T1000 (cell line): ENCODE measurements at regions not wholly inside any gene's neighbourhood (a gene's known extent, or its start where the extent isn't known, plus 50 kb on each side); places are given as distances from the start of the nearest gene placed in this dataset.
"Not testable (repeated sequence)": the region's sequence is repeated elsewhere in the genome, so short reads cannot be mapped to it uniquely, and the experiment has no call there.

Source experiments
- DNase-seq: peaks from one replicate; lab custom pipeline; 2025; ENCODE audit warnings: mixed read lengths; lab: John Stamatoyannopoulos, UW

DNA sequence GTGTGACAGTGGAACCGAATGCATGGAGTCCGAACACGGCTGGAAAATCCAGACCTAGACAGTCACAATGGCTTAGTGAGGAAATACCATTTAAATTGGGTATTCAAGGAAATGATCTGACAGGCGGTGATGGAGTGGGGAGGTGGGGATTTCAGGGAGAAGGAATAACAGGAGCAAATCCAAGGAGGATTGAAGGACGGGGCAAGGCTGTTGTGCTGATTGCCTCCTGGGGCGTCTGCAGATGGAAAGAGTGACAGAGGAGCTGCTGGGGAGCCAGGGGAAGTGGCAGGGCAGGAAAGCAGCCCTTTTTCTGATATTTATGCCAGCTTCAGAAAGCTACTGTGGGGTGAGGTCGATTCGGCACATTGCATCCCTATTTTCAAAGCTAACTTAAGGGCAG lies 99.1 kb upstream of the FMN2 start:
- DNase-seq = not testable (repeated sequence)

DNA sequence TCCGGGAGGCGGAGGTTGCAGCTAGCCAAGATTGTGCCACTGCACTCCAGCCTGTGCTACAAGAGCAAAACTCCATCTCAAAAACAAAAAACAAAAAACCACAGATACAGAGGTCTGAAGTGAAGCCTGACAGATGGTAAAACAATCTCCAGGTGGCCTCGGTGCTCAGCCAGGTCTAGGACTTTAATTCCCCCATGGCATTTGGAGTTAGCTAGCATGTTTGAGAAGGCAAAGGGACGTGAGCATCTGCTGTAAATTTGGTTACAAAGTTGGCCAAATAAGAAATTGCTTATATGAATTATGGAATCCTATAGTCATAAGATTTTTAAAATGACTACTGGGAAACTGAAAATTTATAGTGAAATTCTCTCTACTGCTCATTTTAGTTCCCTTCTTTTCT lies 98.3 kb upstream of the FMN2 start:
- no peak for DNase-seq

DNA sequence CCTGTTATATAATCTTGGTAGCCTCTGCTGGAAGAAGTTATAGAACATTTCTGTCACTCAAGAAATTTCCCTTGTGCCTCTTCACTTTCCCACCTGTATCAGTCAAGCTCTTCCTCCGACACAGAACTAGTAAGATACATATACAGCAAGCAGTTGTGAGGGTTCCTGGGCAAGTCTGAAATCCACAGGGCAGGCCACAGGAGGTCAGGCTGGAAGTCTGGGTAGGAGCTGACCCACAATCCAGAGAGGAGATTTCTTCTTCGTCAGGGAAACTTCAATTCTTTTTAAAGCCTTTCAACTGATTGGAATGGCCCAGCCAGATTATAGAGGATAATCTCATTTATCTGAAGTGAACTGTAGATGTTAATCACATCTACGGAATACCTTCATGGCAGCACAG lies 96.4 kb upstream of the FMN2 start:
- DNase-seq = no peak

DNA sequence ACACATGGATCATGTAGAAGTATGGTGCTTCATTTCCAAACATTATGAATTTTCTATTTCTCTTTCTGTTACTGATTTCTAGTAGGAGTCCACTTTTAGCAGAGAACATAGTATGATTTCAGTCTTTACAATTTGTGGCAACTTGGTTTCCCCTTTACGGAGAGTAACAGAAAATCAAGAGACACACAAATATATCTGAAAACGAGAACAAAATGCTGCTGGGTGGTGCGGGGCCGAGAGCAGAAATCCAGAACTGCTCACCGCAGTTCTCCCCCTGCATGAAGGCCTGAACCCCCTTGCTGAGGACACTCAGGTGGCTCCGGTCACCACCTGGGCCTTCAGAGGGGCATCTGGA lies 94.5 kb upstream of the FMN2 start:
- DNase-seq = no peak

DNA sequence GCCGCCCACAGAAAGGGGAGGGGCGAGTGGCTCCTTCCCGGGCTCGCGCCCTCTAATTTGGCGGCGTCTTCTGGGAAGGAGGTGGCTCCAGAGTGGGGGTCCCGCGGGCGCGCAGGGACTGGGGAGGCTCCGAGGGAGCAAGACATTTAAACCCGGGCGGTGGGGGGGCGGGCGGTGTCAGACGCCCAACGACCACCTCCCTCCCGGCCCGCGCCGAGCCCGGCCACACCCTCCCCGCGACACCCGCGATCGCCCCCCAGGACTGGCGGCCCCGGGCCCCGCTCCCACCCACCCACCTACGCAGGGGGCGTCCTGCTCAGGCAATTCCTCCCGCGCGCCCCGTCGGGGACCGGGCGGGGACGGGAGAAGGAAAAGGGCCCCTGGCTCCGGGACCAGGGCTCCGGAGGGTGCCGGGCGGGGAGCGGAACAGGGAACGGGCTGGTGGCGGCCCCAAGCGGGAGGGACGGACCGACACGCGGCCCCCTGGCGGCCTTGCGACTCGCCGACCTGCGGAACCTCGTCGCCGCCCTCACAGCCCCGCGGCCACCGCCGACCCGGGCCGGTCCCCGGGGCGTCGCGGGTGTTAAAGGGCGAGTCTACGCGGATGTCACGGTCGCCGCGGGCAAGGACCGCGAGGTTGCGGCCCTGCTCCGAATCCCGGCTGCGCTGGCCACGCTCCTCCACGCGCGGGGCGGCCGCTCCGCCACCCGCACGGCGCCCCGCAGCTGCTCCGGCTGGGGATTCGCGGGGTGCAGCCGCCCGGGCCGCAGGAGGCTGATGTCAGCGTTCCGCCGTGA lies 94.0 kb upstream of the FMN2 start:
- DNase-seq = no peak

DNA sequence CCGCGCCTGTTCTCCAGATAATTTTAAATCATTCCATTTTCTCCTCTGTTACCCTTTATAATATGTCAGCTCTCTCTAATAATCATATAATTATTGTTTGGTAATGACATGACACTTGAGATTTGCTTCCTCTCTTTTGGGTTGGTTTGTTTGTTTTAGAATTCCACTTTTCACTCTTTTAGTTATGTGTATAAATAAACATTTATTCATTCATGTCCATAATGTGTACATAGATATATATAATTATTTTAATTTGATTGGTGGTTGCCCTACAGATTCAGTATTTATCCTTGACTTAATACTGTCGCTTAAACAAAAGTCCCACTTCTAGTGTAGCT lies 93.4 kb upstream of the FMN2 start:
- no peak for DNase-seq

DNA sequence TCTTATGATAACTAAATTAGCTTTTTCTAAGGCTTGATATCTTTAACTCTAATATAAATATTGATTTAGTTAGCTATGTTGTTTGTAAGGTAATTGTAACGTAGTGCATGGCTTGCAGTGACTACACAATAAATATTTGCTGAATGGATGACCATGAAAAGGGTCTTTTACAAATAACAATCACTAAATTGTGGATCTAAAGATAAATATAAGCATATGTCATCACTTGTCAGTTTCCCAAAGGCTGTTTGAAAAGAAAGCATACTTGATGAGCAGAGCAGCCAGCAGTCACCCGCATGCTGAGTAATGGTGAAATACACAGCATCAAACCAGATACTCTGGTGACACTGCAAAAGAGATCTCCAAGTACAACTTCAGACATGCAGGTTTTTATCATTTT lies 92.5 kb upstream of the FMN2 start:
- DNase-seq = no peak

DNA sequence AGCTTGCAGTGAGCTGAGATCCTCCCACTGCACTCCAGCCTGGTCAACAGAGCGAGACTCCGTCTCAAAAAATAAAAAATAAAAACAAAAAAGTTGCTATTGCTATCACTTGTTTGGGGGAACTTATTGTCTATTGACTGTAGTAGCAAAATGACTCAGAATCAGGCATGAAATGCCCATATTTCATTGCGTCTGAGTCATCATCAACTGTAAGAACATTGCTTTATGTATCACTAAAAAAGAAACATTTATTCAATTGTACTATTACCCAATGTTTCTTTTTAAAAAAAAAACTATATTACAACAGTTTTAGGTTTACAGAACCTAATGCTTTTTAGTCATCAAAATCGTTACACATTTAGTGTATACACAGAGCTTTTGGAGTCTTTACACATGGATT lies 91.0 kb upstream of the FMN2 start:
- DNase-seq = no peak

DNA sequence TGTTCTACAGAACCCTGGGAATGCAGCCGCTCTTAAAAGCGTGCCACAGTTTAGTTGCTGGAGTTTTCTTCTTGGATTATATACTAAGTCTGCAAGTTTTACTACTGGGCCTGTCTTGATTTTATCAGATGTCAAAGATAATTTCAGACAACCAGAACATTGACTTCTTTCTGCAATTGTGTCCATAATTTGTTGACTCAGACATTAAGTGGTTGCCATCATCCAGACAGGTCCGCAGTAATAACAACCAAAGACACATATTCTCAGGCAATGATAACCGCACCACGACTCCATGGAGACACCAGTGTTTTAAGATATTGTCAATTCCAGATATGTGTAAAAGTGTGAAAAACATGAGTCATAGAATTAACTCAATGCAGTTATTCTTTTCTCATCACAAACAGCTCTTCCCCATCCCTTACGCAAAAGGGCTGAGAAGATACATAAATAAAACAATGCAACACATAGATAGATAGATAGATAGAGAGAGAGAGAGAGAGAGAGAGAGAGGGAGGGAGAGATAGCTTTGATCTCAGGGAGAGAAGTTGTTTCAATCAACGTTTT lies 90.4 kb upstream of the FMN2 start:
- no peak for DNase-seq

DNA sequence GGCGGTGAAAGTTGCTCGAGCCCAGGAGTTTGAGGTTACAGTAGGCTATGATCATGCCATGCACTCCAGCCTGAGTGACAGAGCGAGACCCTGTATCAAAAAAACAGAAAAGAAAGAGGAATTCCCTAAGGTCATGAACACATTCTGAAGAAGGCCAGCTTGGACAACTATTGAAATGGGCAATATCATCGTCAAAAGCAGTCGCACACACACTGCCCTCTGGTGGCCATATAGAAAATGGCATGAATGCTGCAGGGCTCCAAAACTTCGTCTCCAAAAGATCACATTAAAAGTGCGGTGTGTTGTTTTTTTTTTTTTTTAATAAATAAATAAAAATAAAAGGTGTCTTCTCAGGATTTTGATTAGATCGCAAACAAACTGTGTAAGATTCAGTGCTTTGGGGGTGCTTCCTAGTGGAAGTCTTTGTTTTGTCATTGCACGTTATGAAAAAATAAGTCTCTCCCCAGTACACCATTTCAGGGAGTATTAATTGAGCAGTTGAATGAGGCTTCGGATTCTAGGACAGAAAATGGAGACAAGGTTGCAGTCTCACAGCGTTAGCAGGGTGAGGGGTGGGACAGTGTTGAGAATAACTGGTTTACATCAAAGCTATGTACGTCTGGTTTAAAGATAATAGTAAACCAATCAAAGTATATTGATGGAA lies 87.5 kb upstream of the FMN2 start:
- no peak for DNase-seq

DNA sequence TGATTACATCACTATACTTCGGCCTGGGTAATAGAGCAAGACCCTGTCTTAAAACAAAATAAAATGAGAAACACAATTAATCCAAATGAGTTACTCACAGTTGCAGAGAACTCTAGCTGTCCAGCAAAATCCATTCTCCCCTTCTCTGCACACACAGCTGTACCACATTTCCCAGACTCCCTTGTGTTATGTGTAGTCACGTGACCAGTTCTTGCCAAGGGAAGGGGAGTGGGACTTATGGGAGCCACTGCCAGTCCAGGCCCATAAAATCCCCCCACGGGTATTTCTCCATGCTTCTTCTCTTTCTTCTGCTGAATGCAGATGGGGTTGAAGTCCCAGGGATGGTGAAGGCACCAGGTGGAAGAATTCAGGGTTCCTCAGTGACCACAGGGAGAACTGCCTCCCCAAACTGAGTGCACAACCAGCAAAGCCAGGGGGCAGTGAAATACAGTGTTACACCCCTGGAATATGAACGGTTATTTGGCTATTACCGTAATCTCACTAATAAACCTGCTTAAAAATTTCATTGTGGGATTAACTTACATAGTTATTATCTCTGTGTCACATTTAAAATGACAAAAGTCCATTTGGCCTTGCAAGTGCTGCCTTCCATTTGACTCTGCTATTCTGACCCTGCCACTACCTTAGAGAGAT lies 85.6 kb upstream of the FMN2 start:
- no peak for DNase-seq

DNA sequence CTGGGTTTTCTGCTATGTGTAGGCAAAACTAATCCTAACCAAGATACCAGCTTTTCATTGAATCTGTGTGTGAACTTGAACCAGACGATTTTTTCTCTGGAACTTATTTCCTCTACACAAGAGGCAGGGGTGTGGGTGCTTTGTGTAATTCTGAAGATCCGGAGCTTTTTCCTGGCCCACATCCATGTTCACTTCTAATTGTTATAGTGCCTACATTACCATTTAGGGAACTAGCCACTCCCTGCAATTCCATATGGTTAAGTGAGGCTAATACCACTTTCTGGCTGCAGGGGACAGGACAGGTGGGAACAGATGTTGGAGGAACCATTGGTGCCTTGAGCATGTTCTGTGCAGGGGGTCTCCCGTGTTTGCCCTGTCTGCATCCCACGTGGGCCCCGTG lies 83.4 kb upstream of the FMN2 start:
- no peak for DNase-seq

DNA sequence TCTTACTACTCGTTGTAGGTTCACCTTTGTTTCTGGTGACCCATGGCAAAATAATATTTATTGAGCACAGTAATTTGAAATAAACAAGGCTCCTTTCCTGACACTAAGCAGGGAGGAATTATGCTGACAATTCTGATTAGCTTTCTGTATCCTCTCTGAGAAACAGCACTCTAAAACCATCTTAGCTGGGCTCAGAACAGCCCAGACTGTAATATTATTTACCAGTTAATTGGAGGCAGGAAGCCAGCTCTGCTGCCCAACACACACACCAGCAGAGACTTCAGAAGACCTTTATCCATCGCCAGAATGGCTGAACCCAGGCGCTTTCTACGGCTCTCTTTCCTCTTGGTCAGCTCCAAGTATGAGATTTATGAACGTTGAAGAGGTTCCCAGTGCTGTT lies 77.6 kb upstream of the FMN2 start:
- no peak for DNase-seq

DNA sequence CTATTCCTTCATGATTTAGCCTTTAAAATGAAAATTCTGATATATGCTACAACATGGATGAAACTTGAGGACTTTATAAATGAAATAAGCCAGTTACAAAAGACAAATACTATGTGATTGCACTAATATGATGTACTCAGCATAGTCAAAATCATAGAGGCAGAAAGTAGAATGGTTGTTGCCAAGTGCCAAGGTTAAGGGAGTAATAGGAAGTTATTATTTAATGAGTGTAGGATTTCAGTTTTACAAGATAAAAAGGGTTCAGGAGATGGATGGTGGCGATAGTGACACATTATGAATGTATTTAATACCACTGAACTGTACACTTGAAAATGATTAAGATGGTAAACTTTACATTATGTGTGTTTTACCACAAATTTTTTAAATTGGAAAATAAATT lies 73.1 kb upstream of the FMN2 start:
- DNase-seq = no peak

DNA sequence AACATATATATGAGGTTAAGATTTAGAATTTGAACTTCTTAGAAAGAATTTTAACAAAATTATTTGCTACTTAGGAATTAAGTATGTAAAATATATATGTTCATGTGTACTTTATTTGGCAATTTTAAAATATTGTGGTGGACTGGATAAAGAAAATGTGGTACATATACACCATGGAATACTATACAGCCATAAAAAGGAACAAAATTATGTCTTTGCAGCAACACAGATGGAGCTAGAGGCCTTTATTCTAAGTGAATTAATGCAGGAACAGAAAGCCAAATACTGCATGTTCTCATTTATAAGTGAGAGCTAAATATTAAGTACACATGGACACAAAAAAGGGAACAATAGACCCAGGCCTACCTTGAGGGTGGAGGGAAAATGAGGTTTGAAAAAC lies 72.2 kb upstream of the FMN2 start:
- DNase-seq = no peak

DNA sequence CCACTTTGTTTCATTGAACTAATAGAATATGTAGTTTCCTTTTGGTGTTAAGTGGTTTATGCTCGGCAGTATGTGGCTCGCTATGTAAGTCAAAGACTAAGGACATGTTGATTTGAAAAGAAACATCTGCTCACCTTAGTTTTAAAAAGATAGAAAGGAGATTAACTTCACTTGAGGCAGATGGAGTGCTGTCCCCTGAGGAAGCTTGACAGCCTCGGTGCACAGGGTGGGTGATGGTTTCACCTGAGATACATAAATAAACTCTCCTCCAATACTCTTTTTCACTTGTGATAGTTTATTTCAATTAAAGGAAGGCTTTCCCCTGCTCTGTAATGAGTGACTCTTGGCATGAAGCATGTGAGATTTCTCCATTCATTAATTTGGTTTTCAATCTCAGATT lies 70.8 kb upstream of the FMN2 start:
- no peak for DNase-seq

DNA sequence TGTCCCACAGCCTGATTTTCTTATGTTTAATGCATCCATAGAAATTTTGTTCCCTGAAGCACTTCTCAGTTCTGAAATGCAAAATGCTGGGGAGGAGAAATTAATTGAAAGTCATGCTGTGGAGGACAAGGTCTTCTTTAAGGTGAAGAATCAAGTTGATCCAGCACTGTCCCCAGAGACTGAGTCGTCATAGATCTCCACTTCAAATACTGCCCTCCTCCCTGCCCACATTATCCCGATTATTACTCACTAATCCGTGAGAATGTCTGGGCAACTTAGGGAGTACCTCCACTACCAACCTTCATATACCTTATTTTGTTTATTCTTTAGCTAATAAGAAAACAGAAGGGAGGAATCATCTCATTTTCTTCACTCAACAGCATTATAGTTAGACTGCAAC lies 70.0 kb upstream of the FMN2 start:
- DNase-seq = no peak

DNA sequence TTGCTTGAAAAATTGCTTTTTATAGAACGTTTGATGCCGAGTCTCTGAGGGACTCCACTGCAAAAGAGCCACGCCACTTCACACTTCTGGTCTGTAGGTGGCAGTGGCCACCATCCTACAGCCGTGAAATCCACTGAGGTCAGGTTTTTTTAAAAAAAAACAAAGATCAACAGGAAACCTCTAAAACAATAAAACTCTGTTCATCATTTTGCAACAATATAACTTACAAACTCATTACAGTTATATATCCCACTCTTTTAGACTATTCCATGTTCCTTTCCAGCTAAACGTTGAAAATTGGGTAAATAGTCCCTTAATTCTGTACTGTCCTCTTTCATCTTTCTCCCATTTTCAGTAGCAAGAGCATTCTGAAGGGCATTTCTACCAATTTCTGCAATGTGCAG lies 64.6 kb upstream of the FMN2 start:
- DNase-seq = peak; percentile 8

DNA sequence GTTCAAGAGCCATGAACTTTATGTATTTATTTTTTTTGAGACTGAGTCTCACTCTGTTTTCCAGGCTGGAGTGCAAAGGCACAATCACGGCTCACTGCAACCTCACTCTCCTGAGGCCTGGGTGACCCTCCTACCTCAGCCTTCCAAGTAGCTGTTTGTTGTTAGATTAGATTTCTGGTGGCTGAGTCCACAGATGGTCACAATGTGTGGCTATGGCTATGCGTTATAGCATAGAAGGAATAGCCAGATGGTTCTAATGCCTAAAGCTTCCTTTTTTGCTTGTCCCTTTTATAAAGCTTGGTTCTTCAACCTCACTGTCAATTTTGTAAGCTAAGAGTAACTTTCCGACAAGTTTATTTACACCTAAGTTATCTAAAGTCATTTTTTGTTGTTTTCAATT lies 62.3 kb upstream of the FMN2 start:
- DNase-seq = no peak

DNA sequence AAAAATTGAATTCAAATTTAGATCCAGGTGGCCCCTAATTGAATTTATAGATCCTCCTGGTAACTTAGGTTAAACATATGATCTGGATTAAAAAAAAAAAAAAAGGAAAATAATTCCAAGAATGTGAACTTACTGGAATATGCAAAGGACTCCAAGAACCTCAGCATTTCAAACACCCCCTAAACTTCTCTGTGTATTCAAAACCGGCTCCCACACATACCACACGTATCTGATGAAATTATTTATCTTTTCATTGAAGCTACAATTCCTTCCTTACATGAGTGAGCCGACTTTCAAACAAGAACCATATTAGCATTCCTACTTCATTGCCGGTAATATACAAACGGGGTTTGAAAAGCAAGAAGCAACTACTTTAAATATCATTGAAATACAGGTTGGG lies 61.4 kb upstream of the FMN2 start:
- DNase-seq = no peak

DNA sequence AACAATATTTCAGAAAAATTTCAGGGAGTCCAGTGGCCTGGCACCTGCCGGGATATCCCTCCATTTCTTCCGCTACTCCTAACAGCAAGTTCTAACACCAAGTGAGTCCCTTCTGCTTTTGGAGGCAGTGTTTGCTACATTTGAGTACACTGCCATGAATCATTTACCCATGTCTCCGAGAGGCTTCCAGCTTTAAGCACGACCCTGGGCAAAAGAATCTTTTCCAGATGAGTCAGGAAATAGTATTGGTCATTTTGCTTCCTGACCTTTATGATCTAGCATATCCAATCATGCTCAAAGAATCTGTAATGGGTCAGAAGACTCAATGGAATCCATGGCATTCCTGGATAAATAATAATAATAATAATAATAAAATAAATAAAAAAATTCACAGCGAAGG lies 60.7 kb upstream of the FMN2 start:
- peak; percentile 56 for DNase-seq

DNA sequence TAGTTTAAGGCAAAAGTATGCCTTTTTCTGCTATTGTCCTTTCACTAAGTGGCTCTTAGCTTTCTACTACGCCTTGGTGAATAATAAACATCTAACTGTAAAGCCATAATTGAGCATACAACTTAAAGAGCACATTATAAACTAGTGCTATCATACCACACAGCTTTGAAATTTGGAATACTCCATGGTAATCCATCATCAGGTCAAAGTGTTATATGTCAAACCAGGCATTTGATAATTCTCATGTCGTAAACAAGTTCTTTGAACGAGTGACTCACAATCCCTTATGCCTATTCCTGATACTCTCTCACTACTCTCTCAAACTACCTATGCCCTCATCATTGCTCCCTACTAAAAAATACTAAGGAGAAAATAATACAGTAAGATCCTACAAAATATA lies 60.3 kb upstream of the FMN2 start:
- DNase-seq = no peak

DNA sequence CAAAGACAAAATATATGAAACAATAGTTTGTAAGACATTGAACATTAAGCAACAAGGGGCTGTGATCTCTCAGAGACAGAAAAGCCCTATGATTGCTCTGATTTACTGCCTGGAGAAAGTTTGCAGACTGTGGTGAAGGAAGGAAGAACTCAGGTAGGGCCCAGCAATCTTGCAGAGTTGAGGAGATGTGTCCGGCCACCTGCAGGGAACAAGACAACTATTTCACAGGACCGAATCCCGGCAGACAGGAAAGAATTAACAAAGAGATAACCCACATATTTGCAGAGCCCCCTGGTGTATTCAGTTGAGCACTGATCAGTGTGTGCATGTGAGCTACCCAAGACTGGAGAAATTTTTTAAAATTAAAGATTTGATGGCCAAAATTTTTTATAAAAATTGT lies 58.3 kb upstream of the FMN2 start:
- no peak for DNase-seq
